Activated CD4-positive, alpha-beta T cell treated with anti-CD3 and anti-CD28 coated beads for 36 hours (primary cell): ENCODE measurements at regions not wholly inside any gene's neighbourhood (a gene's known extent, or its start where the extent isn't known, plus 50 kb on each side); places are given as distances from the start of the nearest gene placed in this dataset.

Experiments used
- ATAC-seq: fragments of 200-7000 bp; cut with Tn5 transposase; one replicate; pipeline ENCODE4 v1.10.0; 2021; ENCODE audit warnings: mild to moderate bottlenecking, moderate library complexity
- CTCF ChIA-PET: fragments of 350-600 bp; sonication (Branson Sonifier 250); formaldehyde crosslinking; loops from one replicate; lab custom pipeline; 2021; ENCODE audit warnings: antibody characterized with exemption; lab: Charles Lee
- POLR2A ChIA-PET: fragments of 350-600 bp; sonication (Branson Sonifier 250); formaldehyde crosslinking; loops from one replicate; lab custom pipeline; 2021; ENCODE audit warnings: antibody characterized with exemption, inconsistent platforms; lab: Charles Lee
- DNase-seq: peaks from one replicate; pipeline ENCODE4 v3.0.0-alpha.2; 2020
- H3K27ac Mint-ChIP-seq: one replicate; pipeline ENCODE4 v1.8.0; 2021; ENCODE audit warnings: mixed read lengths
- H3K27me3 Mint-ChIP-seq: one replicate; pipeline ENCODE4 v1.8.0; 2021; ENCODE audit warnings: mixed read lengths
- H3K36me3 Mint-ChIP-seq: one replicate; pipeline ENCODE4 v1.8.0; 2021; ENCODE audit warnings: low read depth, mixed read lengths
- H3K4me1 Mint-ChIP-seq: one replicate; pipeline ENCODE4 v1.8.0; 2021; ENCODE audit warnings: mixed read lengths
- H3K4me3 Mint-ChIP-seq: one replicate; pipeline ENCODE4 v1.8.0; 2021; ENCODE audit warnings: mild to moderate bottlenecking, moderate library complexity, mixed read lengths
- H3K9me3 Mint-ChIP-seq: one replicate; pipeline ENCODE4 v1.8.0; 2021; ENCODE audit warnings: low read depth, mixed read lengths
- intact Hi-C, 2 experiments: fragments of 100-400 bp; cut with DNase I in 1 of 2; cut with micrococcal nuclease in 1 of 2; formaldehyde crosslinking; loops; one replicate each; pipeline versions ENCODE4 v1.14.2 to v1.15.1; 2022 to 2024; cut with DNase I, micrococcal nuclease

DNA sequence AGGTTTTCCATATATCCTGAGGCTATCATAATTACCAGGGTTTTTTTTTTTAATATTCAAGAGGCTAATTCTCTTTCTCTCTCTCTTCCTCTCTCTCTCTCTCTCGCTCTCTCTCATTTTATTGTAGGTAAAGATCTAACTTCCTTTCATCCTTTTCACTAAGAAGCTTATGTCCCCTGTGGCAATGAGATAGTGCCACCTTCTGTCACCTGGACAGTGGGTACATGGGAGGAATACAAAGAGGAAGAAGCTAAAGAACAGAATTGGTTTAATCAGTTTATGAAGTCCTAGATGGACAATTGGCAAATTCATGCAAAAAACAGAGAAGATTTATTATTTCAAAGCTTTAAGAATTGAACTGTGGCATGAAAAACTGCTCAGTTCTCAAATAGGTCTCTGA, 1582.3 kb upstream of the TMEFF2 start:
- H3K9me3 Mint-ChIP-seq, result no peaks in the 10 kb centered on the region
- H3K4me1 Mint-ChIP-seq, result no peaks in the 10 kb centered on the region
- ATAC-seq, result no peak
- H3K27me3 Mint-ChIP-seq, result no peaks in the 10 kb centered on the region
- intact Hi-C loops, result no loop called here
- no peaks in the 10 kb centered on the region for H3K36me3 Mint-ChIP-seq
- ChIA-PET POLR2A (no interaction called here), CTCF (interaction anchor here (0.6 kb wide), 1 partner anchor 430 kb away, joined by 3 read pairs; no protein-coding TSS in a partner anchor)
- DNase-seq, result no peak
- H3K27ac Mint-ChIP-seq, result no peak overlapping the region
- no peak overlapping the region for H3K4me3 Mint-ChIP-seq

- ChIA-PET CTCF (no interaction called here), POLR2A (no interaction called here)
- Mint-ChIP-seq H3K4me3 (no peak overlapping the region), H3K9me3 (no peaks in the 10 kb centered on the region), H3K27me3 (no peaks in the 10 kb centered on the region), H3K36me3 (no peaks in the 10 kb centered on the region), H3K27ac (no peak overlapping the region), H3K4me1 (no peaks in the 10 kb centered on the region)
- intact Hi-C loops, result no loop called here
- no peak for ATAC-seq
- DNase-seq, result no peak
Observed at GRCh38 chr2:193774166-193774565, 1579.4 kb upstream of the TMEFF2 start.

- Mint-ChIP-seq H3K27ac (no peak overlapping the region), H3K36me3 (no peaks in the 10 kb centered on the region), H3K4me1 (no peaks in the 10 kb centered on the region), H3K27me3 (no peaks in the 10 kb centered on the region), H3K9me3 (peaks cover 2% of the 10 kb centered on the region), H3K4me3 (no peak overlapping the region)
- ChIA-PET CTCF (no interaction called here), POLR2A (no interaction called here)
- ATAC-seq (no peak), DNase-seq (no peak)
- intact Hi-C loops, result no loop called here
Observed at GRCh38 chr2:193751299-193751698, 1556.6 kb upstream of the TMEFF2 start.

DNA sequence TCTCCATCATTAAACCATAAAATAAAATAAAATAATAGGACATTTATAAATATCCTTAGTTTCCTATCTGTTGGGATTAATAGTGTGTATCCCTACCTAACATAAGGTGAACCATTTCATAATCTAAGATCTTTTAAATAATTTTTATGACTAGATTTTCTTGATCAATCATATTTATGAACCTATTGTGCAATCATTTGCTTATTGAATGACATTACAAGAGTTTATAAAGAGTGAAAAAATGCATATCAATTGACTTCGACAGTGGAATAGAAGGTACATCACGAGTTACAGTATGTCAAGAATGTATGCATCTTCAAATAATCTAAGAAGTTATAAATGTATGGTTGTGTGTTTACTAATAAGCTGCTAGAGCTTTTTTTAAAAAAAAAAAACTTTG, 1554.8 kb upstream of the TMEFF2 start:
- POLR2A ChIA-PET, result no interaction called here

GRCh38 chr2:193743089-193743488, 1548.4 kb upstream of the TMEFF2 start:
- CTCF ChIA-PET, result no interaction called here
- ATAC-seq (no peak), DNase-seq (no peak)
- H3K27me3 Mint-ChIP-seq, result no peaks in the 10 kb centered on the region
- intact Hi-C loops, result no loop called here
- no peaks in the 10 kb centered on the region for H3K9me3 Mint-ChIP-seq
- no peaks in the 10 kb centered on the region for H3K36me3 Mint-ChIP-seq
- H3K4me3 Mint-ChIP-seq, result no peak overlapping the region
- POLR2A ChIA-PET, result no interaction called here
- H3K4me1 Mint-ChIP-seq, result no peaks in the 10 kb centered on the region
- H3K27ac Mint-ChIP-seq, result no peak overlapping the region

More for the DNA sequence above, 1554.8 kb upstream of the TMEFF2 start:
- H3K9me3 Mint-ChIP-seq, result peaks cover 2% of the 10 kb centered on the region
- H3K36me3 Mint-ChIP-seq, result no peaks in the 10 kb centered on the region
- H3K27me3 Mint-ChIP-seq, result no peaks in the 10 kb centered on the region
- DNase-seq (no peak), ATAC-seq (no peak)
- intact Hi-C loops, result no loop called here
- CTCF ChIA-PET, result no interaction called here
- no peak overlapping the region for H3K4me3 Mint-ChIP-seq
- H3K4me1 Mint-ChIP-seq, result no peaks in the 10 kb centered on the region
- H3K27ac Mint-ChIP-seq, result no peak overlapping the region

- Mint-ChIP-seq H3K4me1 (no peaks in the 10 kb centered on the region), H3K4me3 (no peak overlapping the region), H3K9me3 (no peaks in the 10 kb centered on the region), H3K27ac (no peak overlapping the region), H3K27me3 (no peaks in the 10 kb centered on the region), H3K36me3 (no peaks in the 10 kb centered on the region)
- intact Hi-C loops, result no loop called here
- CTCF ChIA-PET, result interaction anchor here (0.6 kb wide), 1 partner anchor 20 kb away, joined by 3 read pairs; no protein-coding TSS in a partner anchor
- ATAC-seq, result no peak
- POLR2A ChIA-PET, result no interaction called here
- DNase-seq, result no peak
Observed at GRCh38 chr2:193738892-193739291, 1544.2 kb upstream of the TMEFF2 start.

DNA sequence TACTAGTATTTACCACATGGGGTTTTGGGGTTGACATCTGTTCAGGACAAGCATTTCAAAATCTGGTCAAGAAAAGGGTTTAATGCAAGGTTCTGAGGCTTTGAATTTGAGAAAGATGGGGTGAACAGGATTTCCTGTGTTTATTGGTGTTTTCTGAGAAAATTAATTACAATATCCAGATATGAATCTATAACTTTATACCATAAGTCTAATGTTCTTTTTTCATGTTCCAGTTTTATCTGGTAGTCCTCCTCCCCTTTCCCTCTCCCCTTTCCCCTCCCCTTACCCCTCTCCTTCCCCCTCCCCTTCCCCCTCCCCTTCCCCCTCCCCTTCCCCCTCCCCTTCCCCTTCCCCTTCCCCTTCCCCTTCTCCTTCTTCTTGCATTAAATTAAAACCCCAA, 1518.2 kb upstream of the TMEFF2 start:
- POLR2A ChIA-PET, result no interaction called here
- H3K9me3 Mint-ChIP-seq, result peaks cover 3% of the 10 kb centered on the region
- no peak overlapping the region for H3K27ac Mint-ChIP-seq
- intact Hi-C loops, result no loop called here
- ATAC-seq (no peak), DNase-seq (no peak)
- H3K4me1 Mint-ChIP-seq, result no peaks in the 10 kb centered on the region
- no peak overlapping the region for H3K4me3 Mint-ChIP-seq
- no peaks in the 10 kb centered on the region for H3K36me3 Mint-ChIP-seq
- no peaks in the 10 kb centered on the region for H3K27me3 Mint-ChIP-seq
- CTCF ChIA-PET, result no interaction called here

- DNase-seq, result no peak
- CTCF ChIA-PET, result no interaction called here
Observed at GRCh38 chr2:193703411-193703810, 1508.7 kb upstream of the TMEFF2 start.

DNA sequence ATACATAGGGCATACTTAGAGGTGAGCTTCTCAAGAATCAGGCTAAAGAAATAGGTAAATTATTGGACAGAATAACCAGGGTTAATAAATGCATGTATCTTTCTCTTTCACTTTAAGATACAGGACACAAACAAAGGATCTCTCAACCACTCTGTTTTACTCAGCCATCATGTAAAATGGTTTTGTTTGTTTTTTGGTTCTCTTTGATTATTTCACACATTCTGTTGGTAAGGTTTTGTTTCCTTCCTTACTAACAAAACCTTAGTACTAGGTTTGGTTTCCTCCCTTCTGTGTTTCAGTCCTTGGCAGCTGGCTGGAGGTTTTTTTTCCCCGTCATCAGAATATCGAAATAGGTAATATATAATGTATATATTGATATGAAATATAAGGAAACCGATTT, 1506.8 kb upstream of the TMEFF2 start:
- Mint-ChIP-seq H3K4me1 (no peaks in the 10 kb centered on the region), H3K4me3 (no peak overlapping the region), H3K27me3 (no peaks in the 10 kb centered on the region), H3K36me3 (no peaks in the 10 kb centered on the region), H3K27ac (no peak overlapping the region), H3K9me3 (no peaks in the 10 kb centered on the region)
- ChIA-PET CTCF (no interaction called here), POLR2A (no interaction called here)
- ATAC-seq (no peak), DNase-seq (no peak)
- intact Hi-C loops, result no loop called here

More at GRCh38 chr2:193703411-193703810, 1508.7 kb upstream of the TMEFF2 start:
- no peaks in the 10 kb centered on the region for H3K4me1 Mint-ChIP-seq
- intact Hi-C loops, result no loop called here
- ATAC-seq, result no peak
- no peaks in the 10 kb centered on the region for H3K9me3 Mint-ChIP-seq
- H3K36me3 Mint-ChIP-seq, result no peaks in the 10 kb centered on the region
- H3K27ac Mint-ChIP-seq, result no peak overlapping the region
- H3K4me3 Mint-ChIP-seq, result no peak overlapping the region
- POLR2A ChIA-PET, result no interaction called here
- H3K27me3 Mint-ChIP-seq, result no peaks in the 10 kb centered on the region

DNA sequence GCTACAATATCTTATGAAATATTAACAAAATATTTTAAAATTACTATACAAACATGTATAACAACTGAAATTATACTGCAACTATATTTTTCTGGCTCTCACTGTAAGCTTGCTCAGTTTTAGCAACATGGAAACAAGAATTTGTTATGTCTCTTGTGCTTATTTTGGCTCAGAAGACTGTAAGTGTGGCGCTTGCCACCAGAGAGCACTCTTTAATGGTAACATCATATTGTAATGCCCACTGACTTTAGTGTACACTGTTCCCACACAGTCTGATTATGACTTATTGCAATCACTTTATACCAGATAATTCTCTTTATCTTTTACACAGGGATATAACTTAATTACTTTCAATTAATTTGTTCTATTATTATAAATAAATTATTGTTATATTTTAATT, 1500.6 kb upstream of the TMEFF2 start:
- no peak for DNase-seq
- POLR2A ChIA-PET, result no interaction called here
- Mint-ChIP-seq H3K4me1 (no peaks in the 10 kb centered on the region), H3K27me3 (peaks cover 2% of the 10 kb centered on the region), H3K36me3 (no peaks in the 10 kb centered on the region), H3K9me3 (no peaks in the 10 kb centered on the region), H3K27ac (no peak overlapping the region), H3K4me3 (no peak overlapping the region)
- intact Hi-C loops, result loop anchor here in 1 of 2 experiments (10.0 kb wide), 1 partner anchor 1619 kb away; no protein-coding TSS in a partner anchor
- no peak for ATAC-seq
- CTCF ChIA-PET, result interaction anchor here (1.9 kb wide), 1 partner anchor 111 kb away, joined by 4 read pairs; no protein-coding TSS in a partner anchor

DNA sequence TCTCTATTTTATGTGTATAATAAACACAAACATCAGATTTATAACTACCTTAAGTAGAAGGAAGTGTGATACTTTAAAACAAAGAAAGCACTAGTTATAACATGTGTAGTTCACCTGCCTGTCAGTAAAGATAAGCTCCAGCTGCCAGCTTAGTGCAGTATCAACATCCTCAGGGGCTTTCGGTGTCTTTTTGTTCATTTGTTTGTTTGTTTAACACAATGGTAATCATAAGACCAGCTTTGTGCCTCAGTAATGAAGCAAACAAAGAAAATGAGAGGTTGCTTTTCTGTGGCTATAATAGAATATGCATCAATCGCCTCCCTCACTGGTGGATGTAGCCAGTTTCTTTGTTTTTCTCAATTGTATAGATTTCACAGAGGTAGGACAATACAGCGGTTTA, 1499.0 kb upstream of the TMEFF2 start:
- Mint-ChIP-seq H3K27me3 (peaks cover 2% of the 10 kb centered on the region), H3K27ac (no peak overlapping the region), H3K4me1 (no peaks in the 10 kb centered on the region), H3K4me3 (no peak overlapping the region), H3K36me3 (no peaks in the 10 kb centered on the region), H3K9me3 (no peaks in the 10 kb centered on the region)
- intact Hi-C loops, result loop anchor here in 1 of 2 experiments (10.0 kb wide), 1 partner anchor 1621 kb away; no protein-coding TSS in a partner anchor
- CTCF ChIA-PET, result interaction anchor here (0.8 kb wide), 1 partner anchor 1193 kb away, joined by 3 read pairs; no protein-coding TSS in a partner anchor
- POLR2A ChIA-PET, result no interaction called here
- DNase-seq (no peak), ATAC-seq (no peak)

- DNase-seq (no peak), ATAC-seq (no peak)
- CTCF ChIA-PET, result interaction anchor here (1.4 kb wide), 1 partner anchor 11 kb away, joined by 4 read pairs; no protein-coding TSS in a partner anchor
- no peak overlapping the region for H3K4me3 Mint-ChIP-seq
- no peak overlapping the region for H3K27ac Mint-ChIP-seq
- no peaks in the 10 kb centered on the region for H3K9me3 Mint-ChIP-seq
- no peaks in the 10 kb centered on the region for H3K4me1 Mint-ChIP-seq
- POLR2A ChIA-PET, result no interaction called here
- intact Hi-C loops, result loop anchor here in 1 of 2 experiments (10.0 kb wide), 1 partner anchor 1624 kb away; no protein-coding TSS in a partner anchor
- H3K27me3 Mint-ChIP-seq, result peaks cover 2% of the 10 kb centered on the region
- no peaks in the 10 kb centered on the region for H3K36me3 Mint-ChIP-seq
Observed at GRCh38 chr2:193690572-193690971, 1495.8 kb upstream of the TMEFF2 start.
